ENCODE measurements at regions not wholly inside any gene's neighbourhood (a gene's known extent, or its start where the extent isn't known, plus 50 kb on each side); places are given as distances from the start of the nearest gene placed in this dataset.
"Not testable (repeated sequence)": the region's sequence is repeated elsewhere in the genome, so short reads cannot be mapped to it uniquely, and the experiment has no call there.

- DNase-seq, result no peak
These were observed 820.5 kb downstream of the NR2F1-AS1 start for GRCh38 chr5:92760550-92760949.

- no peak for DNase-seq
These were observed 822.5 kb downstream of the NR2F1-AS1 start for GRCh38 chr5:92758552-92758951.

GRCh38 chr5:92749943-92750342 lies 831.1 kb downstream of the NR2F1-AS1 start:
- no peak for DNase-seq

DNA sequence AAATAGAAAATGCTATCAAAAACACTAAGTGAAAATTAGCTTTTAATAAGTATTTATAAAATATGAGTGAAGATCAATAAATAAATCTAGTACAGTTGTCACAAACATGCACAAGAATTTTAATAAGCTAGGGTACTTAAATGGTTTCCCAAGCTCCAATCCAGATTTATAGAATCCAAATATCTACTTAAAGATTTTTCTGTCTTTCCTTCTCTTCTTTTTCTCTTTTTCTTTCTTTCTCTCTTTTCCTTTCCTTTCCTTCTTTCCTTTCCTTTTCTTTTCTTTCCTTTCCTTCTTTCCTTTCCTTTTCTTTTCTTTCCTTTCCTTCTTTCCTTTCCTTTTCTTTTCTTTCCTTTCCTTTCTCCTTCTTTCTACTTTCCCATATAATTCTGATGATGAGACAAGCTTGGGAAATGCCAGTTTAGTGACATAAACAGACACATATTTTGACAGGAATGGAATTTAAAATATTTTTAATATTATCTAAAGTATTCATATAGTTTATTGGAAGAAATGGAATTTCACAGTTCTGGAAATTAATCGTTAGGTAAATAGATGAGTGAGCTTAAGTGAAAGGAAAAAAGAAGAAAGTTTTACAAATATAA lies 832.8 kb downstream of the NR2F1-AS1 start:
- no peak for DNase-seq

GRCh38 chr5:92741906-92742305 lies 839.1 kb downstream of the NR2F1-AS1 start:
- no peak for DNase-seq

GRCh38 chr5:92734211-92734940 lies 846.6 kb downstream of the NR2F1-AS1 start:
- DNase-seq, result no peak

- DNase-seq, result no peak
These were observed 850.5 kb downstream of the NR2F1-AS1 start for GRCh38 chr5:92730486-92730885.

- no peak for DNase-seq
These were observed 851.9 kb downstream of the NR2F1-AS1 start for GRCh38 chr5:92729088-92729487.

- no peak for DNase-seq
These were observed 865.0 kb downstream of the NR2F1-AS1 start for GRCh38 chr5:92715946-92716520.

- no peak for DNase-seq
These were observed 867.2 kb downstream of the NR2F1-AS1 start for GRCh38 chr5:92713826-92714225.

GRCh38 chr5:92713335-92713743 lies 867.7 kb downstream of the NR2F1-AS1 start:
- no peak for DNase-seq

DNA sequence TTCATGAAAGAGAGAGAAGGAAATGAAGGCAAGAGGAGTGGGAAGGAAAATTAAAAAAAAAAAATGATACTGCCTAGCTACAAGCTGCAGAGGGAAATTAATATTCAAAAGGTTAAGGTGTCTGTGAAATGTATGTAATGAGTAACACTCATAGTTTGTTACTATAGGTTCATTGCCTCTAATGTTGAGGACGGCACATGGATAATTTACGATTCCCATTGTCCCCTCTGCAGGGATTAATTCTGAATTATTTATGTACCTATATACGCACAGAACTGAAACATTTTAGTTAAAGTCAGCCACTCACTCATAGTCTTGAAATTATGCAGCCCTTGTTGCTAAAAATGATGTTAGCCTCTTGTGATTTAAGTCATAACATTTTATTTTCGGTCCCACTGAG lies 869.1 kb downstream of the NR2F1-AS1 start:
- no peak for DNase-seq

GRCh38 chr5:92704590-92704989 lies 876.4 kb downstream of the NR2F1-AS1 start:
- no peak for DNase-seq

GRCh38 chr5:92703976-92704375 lies 877.0 kb downstream of the NR2F1-AS1 start:
- DNase-seq, result no peak

DNA sequence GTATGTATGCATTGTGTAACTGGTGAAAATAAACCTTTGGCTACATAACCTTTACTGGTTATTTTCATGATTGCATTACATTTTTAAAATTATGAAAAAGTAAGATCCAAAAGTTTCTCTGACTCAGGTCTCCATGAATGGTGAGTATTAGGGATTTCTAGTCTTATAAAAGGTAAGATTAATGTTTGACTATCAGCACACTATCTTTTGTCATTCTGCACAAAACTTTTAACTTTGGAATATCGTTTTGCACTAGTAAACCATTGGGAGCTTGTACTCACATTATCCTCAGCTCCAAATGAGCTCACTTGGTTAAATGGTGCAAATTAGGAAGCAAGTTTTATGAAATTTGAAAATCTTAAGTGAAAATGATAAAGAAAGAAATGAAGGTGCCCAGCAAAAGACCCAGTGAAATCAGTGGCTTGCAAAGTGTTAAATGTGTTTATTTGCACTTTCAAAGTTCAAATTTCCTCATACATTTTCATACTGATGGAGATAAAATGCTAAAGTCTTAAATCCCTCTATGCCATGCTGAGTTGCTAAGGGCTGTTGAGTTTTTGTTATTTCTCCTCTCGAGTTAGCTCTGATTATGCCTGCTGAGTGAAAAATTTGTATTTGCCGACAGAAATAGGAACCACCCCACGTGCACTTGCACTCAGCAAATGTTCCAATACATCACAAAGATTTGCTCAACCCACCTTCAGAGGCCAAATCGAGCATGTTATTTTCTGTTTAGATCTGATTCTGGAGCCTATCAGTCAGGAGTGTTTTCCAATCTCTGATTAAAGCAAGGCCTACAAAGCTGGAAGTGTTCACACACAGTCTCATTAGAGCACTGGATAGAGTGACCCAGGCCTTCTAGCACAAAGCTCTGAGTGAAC lies 885.7 kb downstream of the NR2F1-AS1 start:
- DNase-seq, result no peak

DNA sequence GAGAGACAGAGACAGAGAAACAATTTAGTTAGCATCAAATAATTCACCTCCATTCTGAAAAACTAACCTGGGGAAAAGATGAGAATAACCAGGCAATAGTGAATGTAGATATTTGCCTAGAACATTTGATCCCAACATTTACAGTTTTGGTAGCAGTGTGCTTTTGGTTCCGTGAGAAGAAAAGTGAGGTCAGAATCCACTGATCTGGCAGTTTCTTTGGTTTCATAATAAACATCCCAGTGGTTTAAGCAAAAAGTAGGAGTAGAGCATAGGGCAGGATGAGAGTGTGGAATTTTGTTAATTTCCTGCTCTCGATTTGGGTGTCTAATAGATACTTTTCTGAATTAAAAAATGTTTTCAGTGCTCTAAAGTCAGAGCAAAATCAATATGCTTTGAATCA lies 887.0 kb downstream of the NR2F1-AS1 start:
- DNase-seq, result no peak

- not testable (repeated sequence) for DNase-seq
These were observed 889.1 kb downstream of the NR2F1-AS1 start for GRCh38 chr5:92691955-92692354.

DNA sequence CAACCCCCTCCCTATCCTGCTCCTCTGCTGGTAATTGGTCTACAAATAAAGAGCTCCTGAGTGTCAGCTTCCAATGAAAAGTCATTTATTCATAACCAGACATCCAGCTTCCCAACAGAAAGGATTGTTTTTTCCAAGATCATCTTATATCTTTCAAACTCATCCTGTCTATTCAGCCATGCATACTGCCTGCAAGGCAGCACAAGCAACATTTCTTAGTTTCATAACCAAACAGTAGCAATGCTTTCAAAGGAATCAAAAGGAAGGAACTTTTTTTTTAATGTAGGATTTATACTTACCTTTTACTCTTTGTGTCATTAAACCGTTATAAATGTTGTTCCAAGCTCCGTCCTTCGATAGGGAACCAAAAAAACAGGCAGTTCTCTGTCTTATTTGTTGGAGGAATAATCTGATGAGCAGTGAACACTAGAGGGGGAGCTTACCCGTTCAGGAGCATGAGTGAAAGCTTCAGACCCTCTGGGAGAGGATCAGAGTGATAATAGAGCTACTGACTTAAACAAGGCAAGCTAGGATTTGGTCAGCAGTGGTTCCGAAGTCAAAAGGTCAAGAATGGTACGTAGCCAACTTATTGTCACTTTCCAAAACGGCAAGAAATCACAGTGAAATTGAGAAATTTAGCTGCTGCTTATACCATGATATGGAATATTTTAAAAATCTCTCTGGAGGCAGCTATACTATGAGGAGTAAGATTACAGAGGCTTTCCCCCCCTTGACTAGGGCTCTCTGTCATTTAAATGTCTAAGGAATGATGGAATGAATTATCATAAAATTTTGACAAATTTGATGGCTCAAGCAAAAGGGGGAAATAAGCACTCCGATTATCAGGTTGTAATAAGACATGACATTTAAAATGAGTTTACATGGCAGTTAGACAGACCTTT lies 892.9 kb downstream of the NR2F1-AS1 start:
- no peak for DNase-seq

GRCh38 chr5:92678640-92679039 lies 902.4 kb downstream of the NR2F1-AS1 start:
- DNase-seq, result no peak

DNA sequence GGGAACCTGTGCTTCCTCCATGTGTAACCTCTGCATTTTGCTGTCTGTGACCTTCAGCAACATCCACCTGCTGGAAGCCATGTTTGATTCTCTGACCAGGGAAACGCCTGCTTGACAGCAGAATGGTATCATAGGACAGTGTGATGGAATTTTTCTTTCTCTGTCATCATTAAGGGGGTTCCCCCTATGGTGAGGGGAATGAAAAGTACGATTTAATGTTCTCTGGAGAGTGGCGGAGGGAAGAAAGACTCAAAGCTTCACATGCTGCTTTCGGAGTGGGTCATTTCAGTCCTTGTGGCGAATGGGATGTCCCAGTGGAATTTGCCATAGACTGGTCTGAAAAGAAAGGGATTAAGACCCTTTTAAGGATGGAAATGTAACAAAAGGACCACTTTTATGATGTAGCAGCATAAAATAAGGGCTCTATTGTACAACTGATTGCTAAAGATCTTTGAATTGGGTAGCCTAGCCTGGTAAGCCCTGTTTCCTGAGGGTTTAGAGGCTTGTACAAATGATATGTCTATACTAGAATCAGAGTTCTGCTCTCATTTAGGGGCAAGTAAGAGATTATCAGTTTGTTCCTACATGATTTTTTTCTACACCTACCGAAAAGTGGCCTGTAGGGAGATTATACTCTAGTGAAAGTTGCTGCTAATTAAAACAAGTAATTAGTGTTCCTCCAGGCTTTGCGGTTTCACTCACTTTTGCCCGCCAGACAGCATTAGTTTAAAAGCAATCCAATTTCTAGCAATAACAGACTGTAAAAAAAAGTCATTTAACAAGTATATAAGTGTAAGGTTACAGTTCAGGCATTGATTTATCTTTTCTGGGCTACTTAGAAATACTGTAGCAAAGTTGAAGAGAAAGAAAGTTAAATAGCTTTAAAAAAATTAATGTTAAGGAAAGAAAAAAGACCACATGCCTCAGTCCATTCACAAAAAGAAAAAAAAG lies 904.5 kb downstream of the NR2F1-AS1 start:
- no peak for DNase-seq

GRCh38 chr5:92674321-92674720 lies 906.7 kb downstream of the NR2F1-AS1 start:
- no peak for DNase-seq

Data from stimulated activated CD4-positive, alpha-beta T cell treated with anti-CD3 and anti-CD28 coated beads, Interleukin-4, amount 100 ng/mL, for 24 hours (primary cell).